ENCODE measurements at regions not wholly inside any gene's neighbourhood (a gene's known extent, or its start where the extent isn't known, plus 50 kb on each side); places are given as distances from the start of the nearest gene placed in this dataset.

DNA sequence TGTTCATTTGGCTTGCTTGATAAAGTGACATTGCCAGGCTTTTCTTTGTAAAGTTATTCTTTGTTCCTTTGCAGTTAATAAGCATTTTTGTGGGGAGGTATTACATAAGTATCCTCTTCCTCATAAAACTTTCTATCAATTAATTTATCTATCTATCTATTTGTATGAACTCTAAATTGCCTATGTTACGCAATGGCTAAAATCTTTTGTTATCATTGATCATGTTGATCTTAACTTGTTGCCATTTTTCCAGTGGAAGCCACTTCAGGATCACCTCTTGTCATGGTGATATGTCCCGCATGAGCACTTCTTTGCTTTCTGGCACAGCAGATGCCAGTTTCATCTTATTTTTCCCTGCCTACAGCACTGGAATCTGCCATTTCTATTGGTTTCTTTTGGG is 436.7 kb upstream of the KIF2A start:
- ChIA-PET CTCF (no interaction called here), POLR2A (no interaction called here)
- TF ChIP-seq, protein P1, sequence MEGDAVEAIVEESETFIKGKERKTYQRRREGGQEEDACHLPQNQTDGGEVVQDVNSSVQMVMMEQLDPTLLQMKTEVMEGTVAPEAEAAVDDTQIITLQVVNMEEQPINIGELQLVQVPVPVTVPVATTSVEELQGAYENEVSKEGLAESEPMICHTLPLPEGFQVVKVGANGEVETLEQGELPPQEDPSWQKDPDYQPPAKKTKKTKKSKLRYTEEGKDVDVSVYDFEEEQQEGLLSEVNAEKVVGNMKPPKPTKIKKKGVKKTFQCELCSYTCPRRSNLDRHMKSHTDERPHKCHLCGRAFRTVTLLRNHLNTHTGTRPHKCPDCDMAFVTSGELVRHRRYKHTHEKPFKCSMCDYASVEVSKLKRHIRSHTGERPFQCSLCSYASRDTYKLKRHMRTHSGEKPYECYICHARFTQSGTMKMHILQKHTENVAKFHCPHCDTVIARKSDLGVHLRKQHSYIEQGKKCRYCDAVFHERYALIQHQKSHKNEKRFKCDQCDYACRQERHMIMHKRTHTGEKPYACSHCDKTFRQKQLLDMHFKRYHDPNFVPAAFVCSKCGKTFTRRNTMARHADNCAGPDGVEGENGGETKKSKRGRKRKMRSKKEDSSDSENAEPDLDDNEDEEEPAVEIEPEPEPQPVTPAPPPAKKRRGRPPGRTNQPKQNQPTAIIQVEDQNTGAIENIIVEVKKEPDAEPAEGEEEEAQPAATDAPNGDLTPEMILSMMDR (IDR thresholded peaks at IDR 0.05; ENCODE audit: control extremely low read depth, extremely low read depth, low read depth, missing control alignments) = no peak
- no peak for DNase-seq (ENCODE audit: extremely low spot score)

DNA sequence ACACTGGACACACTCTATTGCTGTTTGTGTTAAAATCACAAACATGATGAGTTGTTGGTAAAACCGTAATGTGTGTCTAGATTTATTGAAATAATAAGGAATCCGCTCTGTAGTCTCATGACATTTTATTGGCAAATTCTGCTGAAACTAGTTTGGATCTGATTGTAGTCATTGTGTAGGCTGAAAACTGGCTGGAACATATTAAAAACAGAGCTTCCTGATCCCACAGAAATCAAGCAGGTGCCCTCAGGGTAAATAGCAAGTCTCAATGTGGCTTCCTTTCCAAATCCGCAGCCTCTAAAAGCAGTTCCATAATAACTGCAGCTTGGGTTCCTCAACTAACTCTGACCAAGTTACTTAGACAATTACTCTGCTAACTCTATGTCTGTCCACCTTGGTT is 427.5 kb upstream of the KIF2A start:
- no peak for DNase-seq (ENCODE audit: extremely low spot score)
- POLR2A ChIA-PET = no interaction called here
- TF ChIP-seq, protein P1 (IDR thresholded peaks at IDR 0.05; ENCODE audit: control extremely low read depth, extremely low read depth, low read depth, missing control alignments) = no peak
- CTCF ChIA-PET = interaction anchor here (1.4 kb wide), 1 partner anchor 14 kb away, joined by 3 read pairs; no protein-coding TSS in a partner anchor

DNA sequence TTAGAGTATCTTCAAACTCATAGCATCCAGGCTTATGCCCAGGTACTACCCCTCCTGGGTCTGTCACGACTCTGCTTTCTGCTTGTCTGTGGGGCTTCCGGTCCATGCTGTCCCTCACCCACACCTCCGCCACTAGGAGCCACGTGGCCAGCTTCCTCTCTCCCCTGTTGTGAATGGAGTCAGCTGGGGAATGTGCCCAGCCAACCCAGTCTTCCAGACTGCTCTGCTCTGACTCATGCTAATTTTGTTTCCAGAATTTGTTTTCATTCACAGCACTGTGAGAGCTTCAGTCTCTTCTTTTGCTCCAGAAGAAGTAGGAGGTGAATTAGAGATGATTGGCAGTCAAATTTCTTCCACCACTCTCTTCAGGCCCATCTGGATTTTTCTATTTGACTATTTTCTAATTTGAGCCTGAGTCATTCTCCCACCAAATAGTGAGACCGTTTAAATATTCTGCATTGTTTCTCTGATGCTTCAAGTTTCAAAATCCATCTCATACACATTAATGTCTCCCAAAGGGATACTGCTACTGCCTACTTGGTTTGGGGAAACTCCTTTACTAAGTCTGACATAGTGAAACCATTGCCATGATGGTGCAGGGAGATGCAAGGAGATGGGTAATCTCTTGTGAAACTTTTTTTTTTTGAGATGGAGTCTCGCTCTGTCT is 424.1 kb upstream of the KIF2A start:
- TF ChIP-seq, protein P1 (IDR thresholded peaks at IDR 0.05; ENCODE audit: control extremely low read depth, extremely low read depth, low read depth, missing control alignments) = no peak
- DNase-seq (ENCODE audit: extremely low spot score) = no peak
- POLR2A ChIA-PET = no interaction called here
- CTCF ChIA-PET = interaction anchor here (1.6 kb wide), 1 partner anchor 35 kb away, joined by 3 read pairs; no protein-coding TSS in a partner anchor

DNA sequence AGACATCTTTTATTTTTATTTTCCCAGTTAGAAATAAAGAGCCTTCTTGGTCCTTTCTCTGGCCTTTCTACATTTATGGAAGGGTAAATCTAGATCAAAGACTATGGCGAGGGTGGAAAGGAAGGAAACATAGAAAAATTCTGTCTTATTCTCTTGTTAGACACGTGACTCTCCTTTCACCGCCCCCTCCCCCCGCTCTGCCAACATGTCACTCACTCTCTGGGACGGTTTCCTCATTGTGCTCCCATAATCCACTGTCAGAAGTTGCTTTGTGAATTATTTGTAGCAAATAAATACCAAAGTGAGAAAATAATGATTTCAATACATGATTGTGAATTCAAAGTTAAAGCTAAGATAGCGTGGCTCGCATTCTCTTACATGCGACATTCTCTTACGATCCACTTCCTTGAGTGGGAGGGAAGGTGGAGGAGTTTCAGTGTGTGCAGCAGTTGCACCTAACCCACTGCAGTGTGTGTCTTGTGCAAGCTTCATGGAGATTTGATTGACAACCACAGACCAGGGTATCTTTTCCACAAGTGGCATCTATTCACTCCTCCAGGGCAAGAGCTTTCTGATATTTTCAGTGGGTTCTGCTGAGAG is 423.0 kb upstream of the KIF2A start:
- no peak for DNase-seq (ENCODE audit: extremely low spot score)
- POLR2A ChIA-PET = no interaction called here
- CTCF ChIA-PET = interaction anchor here (1.6 kb wide), 1 partner anchor 34 kb away, joined by 3 read pairs; no protein-coding TSS in a partner anchor
- TF ChIP-seq, protein P1 (IDR thresholded peaks at IDR 0.05; ENCODE audit: control extremely low read depth, extremely low read depth, low read depth, missing control alignments) = no peak

DNA sequence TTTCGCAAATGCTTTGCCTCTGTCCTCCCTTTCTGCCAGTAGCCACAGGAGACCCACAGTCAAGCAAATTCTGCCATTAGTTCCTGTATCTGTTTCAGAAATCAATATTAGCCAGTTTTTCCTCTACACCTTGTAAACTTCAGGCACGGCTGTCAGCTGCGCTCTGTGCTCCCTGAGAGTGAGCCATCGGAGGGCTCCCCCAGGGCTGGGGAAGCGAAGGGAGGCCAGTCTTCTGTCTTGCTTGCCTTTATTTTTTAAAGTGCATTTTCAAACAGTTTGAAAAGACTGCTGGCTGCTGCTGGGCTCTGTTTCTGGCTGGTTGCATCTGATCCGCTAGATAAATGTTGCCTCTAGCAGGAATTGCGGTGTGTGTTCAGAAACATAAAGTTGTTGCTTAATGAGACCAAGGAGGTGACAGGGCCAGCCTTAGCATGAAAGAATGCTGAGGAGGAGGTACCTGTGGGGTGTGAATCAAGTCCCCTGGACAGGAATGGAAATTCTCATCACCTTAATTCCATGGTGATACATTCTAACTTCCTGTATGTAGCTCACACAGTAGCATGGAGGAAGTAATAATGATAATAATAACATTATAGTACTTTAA is 421.7 kb upstream of the KIF2A start:
- no peak for DNase-seq (ENCODE audit: extremely low spot score)
- POLR2A ChIA-PET = no interaction called here
- TF ChIP-seq, protein P1 (IDR thresholded peaks at IDR 0.05; ENCODE audit: control extremely low read depth, extremely low read depth, low read depth, missing control alignments) = no peak
- CTCF ChIA-PET = interaction anchor here (1.1 kb wide), 1 partner anchor 10 kb away, joined by 4 read pairs; no protein-coding TSS in a partner anchor

DNA sequence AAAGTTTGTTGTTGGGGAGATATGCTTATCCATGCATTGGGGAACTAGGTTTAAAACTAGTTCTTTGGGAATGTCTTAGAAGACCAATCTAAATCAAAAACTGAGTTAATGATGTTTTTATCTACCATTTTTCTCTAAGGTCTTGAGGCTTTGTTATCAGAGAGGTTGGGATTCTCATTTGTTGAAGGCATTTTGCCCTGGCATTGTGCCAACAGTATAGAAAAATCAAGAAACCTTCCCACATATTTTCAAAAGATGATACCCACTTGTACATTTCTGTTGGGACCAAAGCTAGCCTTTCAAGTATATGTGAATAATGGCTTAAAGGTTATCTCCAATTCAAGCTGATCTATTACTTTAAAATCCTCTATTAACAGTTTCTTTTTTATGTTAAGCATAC is 419.8 kb upstream of the KIF2A start:
- POLR2A ChIA-PET = no interaction called here
- no peak for DNase-seq (ENCODE audit: extremely low spot score)
- TF ChIP-seq, protein P1 (IDR thresholded peaks at IDR 0.05; ENCODE audit: control extremely low read depth, extremely low read depth, low read depth, missing control alignments) = no peak
- CTCF ChIA-PET = no interaction called here

Measured in GM10248 (cell line).